WERI-Rb-1 (cell line): ENCODE measurements at regions not wholly inside any gene's neighbourhood (a gene's known extent, or its start where the extent isn't known, plus 50 kb on each side); places are given as distances from the start of the nearest gene placed in this dataset.

Experiments
- DNase-seq: peaks from one replicate; pipeline ENCODE4 v3.0.0-alpha.2; 2020
- H3K27ac ChIP-seq: fragments of 250-450 bp; sonication (Bioruptor Pico); 2 replicates; pipeline ENCODE4 v1.5.1; 2020; ENCODE audit warnings: mild to moderate bottlenecking, moderate library complexity
- H3K27me3 ChIP-seq: fragments of 250-450 bp; sonication (Bioruptor Pico); 2 replicates; pipeline ENCODE4 v1.5.1; 2021; ENCODE audit warnings: mild to moderate bottlenecking, low read depth, moderate library complexity; ENCODE audit not compliant: insufficient read depth, severe bottlenecking
- H3K36me3 ChIP-seq: fragments of 250-450 bp; sonication (Bioruptor Pico); 2 replicates; pipeline ENCODE4 v1.5.1; 2020; ENCODE audit warnings: mild to moderate bottlenecking, moderate library complexity
- H3K4me3 ChIP-seq: 2 replicates; pipeline ENCODE4 v1.5.1; 2011; ENCODE audit warnings: low read depth, mild to moderate bottlenecking, control low read depth, low read length
- H3K9me3 ChIP-seq: fragments of 250-450 bp; sonication (Bioruptor Pico); 2 replicates; pipeline ENCODE4 v1.5.1; 2021; ENCODE audit warnings: mild to moderate bottlenecking, moderate library complexity; ENCODE audit not compliant: severe bottlenecking
- TF ChIP-seq, protein P1 (sequence below): IDR thresholded peaks from 2 replicates; pipeline ENCODE4 v1.5.1; 2011; ENCODE audit warnings: low read depth, mild to moderate bottlenecking, control low read depth, inconsistent platforms, low read length

DNA sequence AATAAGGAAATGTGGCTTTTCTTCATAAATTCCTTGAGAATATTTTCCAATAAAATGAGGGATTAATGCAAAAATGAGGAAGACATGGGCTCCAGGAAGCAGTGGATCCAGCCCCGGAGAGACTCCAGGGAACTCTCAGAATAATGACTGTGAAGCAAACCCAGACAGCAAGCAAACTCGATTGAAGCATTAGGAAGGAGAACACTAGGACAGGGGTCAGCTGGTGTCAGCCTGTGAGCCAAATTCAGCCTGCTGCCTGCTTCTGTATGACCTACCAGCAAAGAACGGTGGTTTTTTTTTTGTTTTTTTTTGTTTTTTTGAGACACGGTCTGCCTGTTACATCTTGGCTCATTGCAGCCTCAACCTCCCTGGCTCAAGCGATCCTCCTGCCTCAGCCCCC is 133.9 kb upstream of the FOXN2 start:
- Histone ChIP-seq H3K9me3 (no peaks in the 10 kb centered on the region), H3K27ac (no peak overlapping the region), H3K36me3 (no peaks in the 10 kb centered on the region), H3K4me3 (no peak overlapping the region), H3K27me3 (no peaks in the 10 kb centered on the region)
- no peak for DNase-seq
- TF ChIP-seq, protein P1, sequence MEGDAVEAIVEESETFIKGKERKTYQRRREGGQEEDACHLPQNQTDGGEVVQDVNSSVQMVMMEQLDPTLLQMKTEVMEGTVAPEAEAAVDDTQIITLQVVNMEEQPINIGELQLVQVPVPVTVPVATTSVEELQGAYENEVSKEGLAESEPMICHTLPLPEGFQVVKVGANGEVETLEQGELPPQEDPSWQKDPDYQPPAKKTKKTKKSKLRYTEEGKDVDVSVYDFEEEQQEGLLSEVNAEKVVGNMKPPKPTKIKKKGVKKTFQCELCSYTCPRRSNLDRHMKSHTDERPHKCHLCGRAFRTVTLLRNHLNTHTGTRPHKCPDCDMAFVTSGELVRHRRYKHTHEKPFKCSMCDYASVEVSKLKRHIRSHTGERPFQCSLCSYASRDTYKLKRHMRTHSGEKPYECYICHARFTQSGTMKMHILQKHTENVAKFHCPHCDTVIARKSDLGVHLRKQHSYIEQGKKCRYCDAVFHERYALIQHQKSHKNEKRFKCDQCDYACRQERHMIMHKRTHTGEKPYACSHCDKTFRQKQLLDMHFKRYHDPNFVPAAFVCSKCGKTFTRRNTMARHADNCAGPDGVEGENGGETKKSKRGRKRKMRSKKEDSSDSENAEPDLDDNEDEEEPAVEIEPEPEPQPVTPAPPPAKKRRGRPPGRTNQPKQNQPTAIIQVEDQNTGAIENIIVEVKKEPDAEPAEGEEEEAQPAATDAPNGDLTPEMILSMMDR: no peak

DNA sequence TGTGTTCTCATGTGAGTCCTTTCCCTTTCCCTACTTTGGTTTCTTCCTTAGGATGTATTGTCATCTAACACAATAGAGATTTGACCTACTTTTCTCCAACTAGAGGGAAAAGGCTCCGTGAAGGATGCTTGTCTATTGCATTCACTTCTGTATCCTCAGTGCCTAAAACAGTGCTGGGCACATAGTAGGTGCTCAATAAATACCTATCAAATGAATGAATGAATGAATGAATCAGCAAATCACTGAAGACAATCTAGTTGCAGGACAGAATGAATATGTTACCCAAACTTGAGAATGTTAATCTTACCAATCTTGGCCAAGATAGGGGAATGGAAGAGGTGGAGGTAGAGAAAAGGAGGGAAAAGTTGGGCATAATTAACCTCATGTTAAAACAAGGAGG is 131.2 kb upstream of the FOXN2 start:
- TF ChIP-seq, protein P1: no peak
- no peak overlapping the region for H3K4me3 ChIP-seq
- H3K9me3 ChIP-seq: no peaks in the 10 kb centered on the region
- H3K36me3 ChIP-seq: no peaks in the 10 kb centered on the region
- DNase-seq: no peak
- H3K27ac ChIP-seq: no peak overlapping the region
- H3K27me3 ChIP-seq: no peaks in the 10 kb centered on the region

DNA sequence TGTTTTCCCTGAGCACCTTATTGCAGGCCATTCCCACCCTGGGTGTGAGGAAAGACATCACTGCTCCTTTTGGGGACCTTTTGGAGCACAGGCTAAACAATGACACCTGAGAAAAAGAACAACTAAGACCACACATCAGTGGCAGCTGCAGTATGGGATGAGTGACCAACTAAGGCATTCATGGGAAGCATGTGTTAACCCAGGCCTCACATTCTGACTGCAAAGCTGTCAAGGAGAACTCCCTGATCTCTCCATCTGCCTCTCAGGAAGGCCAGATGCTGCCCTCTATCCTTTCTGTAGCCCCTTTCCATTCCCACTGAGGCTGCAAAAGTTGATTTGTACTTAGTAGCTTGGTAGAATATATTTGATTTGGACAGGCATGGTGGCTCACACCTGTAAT is 130.5 kb upstream of the FOXN2 start:
- H3K27me3 ChIP-seq: no peaks in the 10 kb centered on the region
- TF ChIP-seq, protein P1: 0 out of 2 replicates have a peak, but pooled peaks have one; percentile 5
- H3K36me3 ChIP-seq: no peaks in the 10 kb centered on the region
- H3K27ac ChIP-seq: no peak overlapping the region
- H3K4me3 ChIP-seq: no peak overlapping the region
- no peak for DNase-seq
- no peaks in the 10 kb centered on the region for H3K9me3 ChIP-seq

DNA sequence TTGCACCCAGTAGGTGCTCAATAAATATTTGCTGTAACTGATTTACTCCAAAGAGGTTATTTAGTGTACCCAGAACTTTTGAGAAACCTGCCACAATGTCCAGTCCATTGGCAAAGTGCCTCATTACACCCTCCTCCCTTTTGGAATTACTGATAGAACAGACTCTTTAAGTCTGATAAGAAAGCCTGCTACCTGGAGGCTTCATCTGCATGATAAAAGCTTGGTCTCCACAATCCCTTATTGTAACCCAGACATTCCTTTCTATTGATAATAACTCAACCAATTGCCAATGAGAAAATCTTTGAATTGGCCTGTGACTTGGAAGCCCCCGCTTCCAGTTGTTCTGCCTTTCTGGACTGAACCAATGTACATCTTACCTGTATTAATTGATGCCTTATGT is 127.0 kb upstream of the FOXN2 start:
- TF ChIP-seq, protein P1: no peak
- DNase-seq: no peak
- H3K27ac ChIP-seq: no peak overlapping the region
- H3K27me3 ChIP-seq: no peaks in the 10 kb centered on the region
- H3K9me3 ChIP-seq: no peaks in the 10 kb centered on the region
- no peaks in the 10 kb centered on the region for H3K36me3 ChIP-seq
- no peak overlapping the region for H3K4me3 ChIP-seq

DNA sequence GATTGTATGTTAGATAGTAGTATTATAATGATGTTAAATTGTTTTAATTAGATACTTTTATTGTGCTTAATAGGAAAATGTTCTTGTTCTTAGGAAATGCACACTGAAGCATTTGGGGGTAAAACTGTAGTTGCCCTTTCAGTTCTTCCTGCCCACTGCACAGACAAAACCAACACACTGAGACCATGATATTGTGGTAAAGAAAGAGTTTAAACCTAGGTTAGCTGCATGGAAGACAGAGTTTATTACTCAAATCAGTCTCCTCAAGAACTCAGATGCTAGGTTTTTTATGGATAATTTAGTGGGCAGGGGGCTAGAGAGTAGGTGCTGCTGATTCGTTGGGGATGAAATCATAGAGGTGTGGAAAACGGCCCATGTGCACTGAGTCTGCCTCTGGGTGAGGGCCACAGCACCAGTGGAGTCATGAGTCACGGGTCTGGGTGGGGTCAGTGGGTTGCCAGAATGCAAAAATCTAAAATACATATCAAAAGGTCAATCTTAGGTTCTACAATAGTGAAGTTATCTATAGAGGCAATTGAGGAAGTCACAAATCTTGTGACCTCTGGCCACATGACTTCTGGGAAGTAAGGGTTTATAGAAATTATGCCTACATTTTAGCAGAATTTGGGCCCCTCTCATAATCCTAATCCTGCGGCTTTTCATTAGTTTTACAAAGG is 124.8 kb upstream of the FOXN2 start:
- Histone ChIP-seq H3K9me3 (no peaks in the 10 kb centered on the region), H3K27ac (no peak overlapping the region), H3K36me3 (no peaks in the 10 kb centered on the region), H3K4me3 (no peak overlapping the region), H3K27me3 (no peaks in the 10 kb centered on the region)
- no peak for DNase-seq
- TF ChIP-seq, protein P1: no peak

DNA sequence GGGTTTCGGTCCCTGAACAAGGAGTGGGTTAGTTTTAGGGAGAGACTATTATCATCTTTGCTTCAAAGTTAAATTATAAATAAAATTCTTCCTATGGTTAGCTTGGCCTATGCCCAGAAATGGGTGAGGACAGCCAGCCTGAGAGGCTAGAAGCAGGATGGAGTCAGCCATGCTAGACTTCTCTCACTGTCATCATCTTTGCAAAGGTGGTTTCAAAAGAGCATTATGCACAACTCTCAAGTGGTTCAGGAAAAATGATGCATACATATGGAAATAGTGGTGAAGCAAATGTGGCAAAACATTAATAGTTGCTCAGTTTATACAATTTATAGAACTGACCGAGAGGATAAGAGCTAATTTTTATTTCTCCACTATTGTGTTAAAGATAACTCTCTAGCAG is 124.3 kb upstream of the FOXN2 start:
- H3K27me3 ChIP-seq: no peaks in the 10 kb centered on the region
- H3K9me3 ChIP-seq: no peaks in the 10 kb centered on the region
- TF ChIP-seq, protein P1: no peak
- no peak overlapping the region for H3K27ac ChIP-seq
- no peak for DNase-seq
- H3K4me3 ChIP-seq: no peak overlapping the region
- H3K36me3 ChIP-seq: no peaks in the 10 kb centered on the region
